Keratinocyte (primary cell): ENCODE measurements at regions not wholly inside any gene's neighbourhood (a gene's known extent, or its start where the extent isn't known, plus 50 kb on each side); places are given as distances from the start of the nearest gene placed in this dataset.

Experiments used
- DNase-seq: peaks from one replicate; pipeline ENCODE4 v3.0.0-alpha.2; 2011; ENCODE audit warnings: low read depth, missing footprints, low spot score
- FAIRE-seq: peaks from 2 replicates; lab custom pipeline; 2011; peaks lifted over from hg19 to GRCh38; lab: Jason Lieb, UNC
- H2AFZ ChIP-seq: 2 replicates; pipeline ENCODE4 v1.6.0; 2012; ENCODE audit warnings: low read length, control low read depth, inconsistent platforms; ENCODE audit not compliant: control insufficient read depth
- H3K27ac ChIP-seq: 2 replicates; pipeline ENCODE4 v1.5.1; 2011; ENCODE audit warnings: low read length; ENCODE audit not compliant: control insufficient read depth, insufficient read depth
- H3K27me3 ChIP-seq: 3 replicates; pipeline ENCODE4 v1.6.0; 2011; ENCODE audit warnings: low read length; ENCODE audit not compliant: control insufficient read depth, insufficient read depth; ENCODE audit errors: extremely low read depth
- H3K36me3 ChIP-seq, 2 experiments: 2 replicates in 1 of 2; 3 replicates in 1 of 2; pipeline ENCODE4 v1.5.1; 2011; ENCODE audit warnings: low read length in 2 of 2, mild to moderate bottlenecking in 1 of 2; ENCODE audit not compliant: control insufficient read depth in 2 of 2, insufficient read depth in 2 of 2; ENCODE audit errors: extremely low read depth in 1 of 2
- H3K4me1 ChIP-seq: 3 replicates; pipeline ENCODE4 v1.5.1; 2011; ENCODE audit warnings: low read length; ENCODE audit not compliant: control insufficient read depth, insufficient read depth; ENCODE audit errors: extremely low read depth
- H3K4me2 ChIP-seq: 3 replicates; pipeline ENCODE4 v1.6.0; 2011; ENCODE audit warnings: low read depth, low read length; ENCODE audit not compliant: control insufficient read depth, insufficient read depth; ENCODE audit errors: extremely low read depth
- H3K4me3 ChIP-seq, 3 experiments: fragments of 200-600 bp in 1 of 3; sonication (generic) in 1 of 3; 2 replicates in 2 of 3; 3 replicates in 1 of 3; pipeline ENCODE4 v1.5.1; 2011 to 2016; ENCODE audit warnings: low read length in 3 of 3, mild to moderate bottlenecking in 3 of 3, control low read depth in 2 of 3, inconsistent platforms in 1 of 3, low read depth in 1 of 3, mixed read lengths in 1 of 3, mixed run types in 1 of 3, moderate library complexity in 1 of 3; ENCODE audit not compliant: control insufficient read depth in 2 of 3, insufficient read depth in 2 of 3; ENCODE audit errors: extremely low read depth in 1 of 3
- H3K79me2 ChIP-seq: 2 replicates; pipeline ENCODE4 v1.6.0; 2012; ENCODE audit warnings: low read length; ENCODE audit not compliant: control insufficient read depth, insufficient read depth
- H3K9ac ChIP-seq: 3 replicates; pipeline ENCODE4 v1.6.0; 2011; ENCODE audit warnings: low read length; ENCODE audit not compliant: control insufficient read depth, insufficient read depth; ENCODE audit errors: extremely low read depth
- H3K9me1 ChIP-seq: 3 replicates; pipeline ENCODE4 v1.6.0; 2011; ENCODE audit warnings: low read length; ENCODE audit not compliant: control insufficient read depth, insufficient read depth; ENCODE audit errors: extremely low read depth
- H3K9me3 ChIP-seq: 2 replicates; pipeline ENCODE4 v1.5.1; 2012; ENCODE audit warnings: low read depth, low read length; ENCODE audit not compliant: control insufficient read depth
- H4K20me1 ChIP-seq: 3 replicates; pipeline ENCODE4 v1.6.0; 2011; ENCODE audit warnings: low read length; ENCODE audit not compliant: control insufficient read depth, insufficient read depth; ENCODE audit errors: extremely low read depth
- EZH2 ChIP-seq: IDR thresholded peaks from one replicate; pipeline ENCODE4 v1.6.1; 2012; ENCODE audit warnings: inconsistent platforms, mild to moderate bottlenecking, low read length, moderate library complexity
- dilution Hi-C: fragments of 300-500 bp; cut with MboI; formaldehyde crosslinking; loops from one replicate; pipeline ENCODE4 v1.7.0; 2020; ENCODE audit warnings: low sequenced_read_pairs; ENCODE audit not compliant: extremely low pct_ligation_motif_present
- TF ChIP-seq, protein P1 (sequence below), 3 experiments: IDR thresholded peaks in 1 of 3; conservative IDR thresholded peaks in 1 of 3; optimal IDR thresholded peaks in 1 of 3; 2 replicates in 2 of 3; 3 replicates in 1 of 3; pipeline versions ENCODE3 to v1.5.1; 2011; ENCODE audit warnings: low read length in 3 of 3, mild to moderate bottlenecking in 3 of 3, moderate library complexity in 2 of 3, control low read depth in 1 of 3, inconsistent platforms in 1 of 3; ENCODE audit not compliant: insufficient read depth in 2 of 3; ENCODE audit errors: extremely low read depth in 1 of 3

GRCh38 chr3:27596921-27597320 lies 112.7 kb upstream of the SLC4A7 start:
- TF ChIP-seq, protein P1, sequence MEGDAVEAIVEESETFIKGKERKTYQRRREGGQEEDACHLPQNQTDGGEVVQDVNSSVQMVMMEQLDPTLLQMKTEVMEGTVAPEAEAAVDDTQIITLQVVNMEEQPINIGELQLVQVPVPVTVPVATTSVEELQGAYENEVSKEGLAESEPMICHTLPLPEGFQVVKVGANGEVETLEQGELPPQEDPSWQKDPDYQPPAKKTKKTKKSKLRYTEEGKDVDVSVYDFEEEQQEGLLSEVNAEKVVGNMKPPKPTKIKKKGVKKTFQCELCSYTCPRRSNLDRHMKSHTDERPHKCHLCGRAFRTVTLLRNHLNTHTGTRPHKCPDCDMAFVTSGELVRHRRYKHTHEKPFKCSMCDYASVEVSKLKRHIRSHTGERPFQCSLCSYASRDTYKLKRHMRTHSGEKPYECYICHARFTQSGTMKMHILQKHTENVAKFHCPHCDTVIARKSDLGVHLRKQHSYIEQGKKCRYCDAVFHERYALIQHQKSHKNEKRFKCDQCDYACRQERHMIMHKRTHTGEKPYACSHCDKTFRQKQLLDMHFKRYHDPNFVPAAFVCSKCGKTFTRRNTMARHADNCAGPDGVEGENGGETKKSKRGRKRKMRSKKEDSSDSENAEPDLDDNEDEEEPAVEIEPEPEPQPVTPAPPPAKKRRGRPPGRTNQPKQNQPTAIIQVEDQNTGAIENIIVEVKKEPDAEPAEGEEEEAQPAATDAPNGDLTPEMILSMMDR (optimal IDR thresholded peaks at IDR 0.05 in 1 of 3, IDR thresholded peaks at IDR 0.05 in 1 of 3, conservative IDR thresholded peaks at IDR 0.05 in 1 of 3; ENCODE audit: extremely low read depth in 1 of 3, insufficient read depth in 2 of 3, low read length in 3 of 3), result no peak
- no peak for TF ChIP-seq EZH2
- no peaks in the 10 kb centered on the region for H3K36me3 ChIP-seq
- no peaks in the 10 kb centered on the region for H4K20me1 ChIP-seq
- H3K9me3 ChIP-seq, result peaks cover 2% of the 10 kb centered on the region
- dilution Hi-C loops, result no loop called here
- peaks cover 7% of the 10 kb centered on the region for H3K4me1 ChIP-seq
- FAIRE-seq (no peak), DNase-seq (no peak)
- no peaks in the 10 kb centered on the region for H3K27me3 ChIP-seq
- no peak overlapping the region for H3K27ac ChIP-seq
- H3K4me2 ChIP-seq, result no peak overlapping the region
- no peaks in the 10 kb centered on the region for H3K9me1 ChIP-seq
- no peak overlapping the region for H3K9ac ChIP-seq
- no peak overlapping the region for H3K4me3 ChIP-seq
- H3K79me2 ChIP-seq, result no peaks in the 10 kb centered on the region
- H2AFZ ChIP-seq, result no peak overlapping the region

DNA sequence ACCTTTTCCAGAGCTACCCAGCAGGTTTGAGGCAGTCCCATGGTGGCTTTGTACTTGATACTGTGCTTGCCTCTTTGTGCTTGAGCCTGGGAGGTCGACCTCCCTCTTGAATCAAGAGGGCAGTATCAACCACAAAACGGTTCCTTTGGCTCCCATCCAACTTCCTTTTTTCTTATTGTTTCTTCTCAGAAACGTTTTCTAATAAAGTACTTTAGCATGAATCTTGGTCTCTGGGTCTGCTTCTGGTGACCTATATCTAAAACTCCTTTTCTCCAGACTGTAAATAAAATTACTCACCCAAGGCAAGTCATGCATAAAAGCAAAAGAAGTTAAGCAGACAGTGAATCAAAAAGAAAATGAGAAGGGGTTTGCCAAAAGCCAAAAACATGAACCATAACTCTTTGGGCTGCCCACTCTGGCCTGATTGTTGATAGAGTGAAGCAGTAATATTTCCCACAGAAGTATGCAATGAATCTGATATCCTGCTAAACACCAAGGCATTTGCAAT lies 112.2 kb upstream of the SLC4A7 start:
- Histone ChIP-seq H3K79me2 (no peaks in the 10 kb centered on the region), H3K9ac (no peak overlapping the region), H3K27me3 (no peaks in the 10 kb centered on the region), H3K36me3 (no peaks in the 10 kb centered on the region), H3K4me1 (peaks cover 12% of the 10 kb centered on the region), H2AFZ (no peak overlapping the region), H3K9me1 (no peaks in the 10 kb centered on the region), H3K4me3 (no peak overlapping the region), H4K20me1 (no peaks in the 10 kb centered on the region), H3K4me2 (no peak overlapping the region), H3K27ac (no peak overlapping the region), H3K9me3 (peaks cover 1% of the 10 kb centered on the region)
- FAIRE-seq, result no peak
- TF ChIP-seq, protein P1 (optimal IDR thresholded peaks at IDR 0.05 in 1 of 3, IDR thresholded peaks at IDR 0.05 in 1 of 3, conservative IDR thresholded peaks at IDR 0.05 in 1 of 3; ENCODE audit: extremely low read depth in 1 of 3, insufficient read depth in 2 of 3, low read length in 3 of 3), result no peak
- TF ChIP-seq EZH2, result no peak
- dilution Hi-C loops, result no loop called here
- DNase-seq, result no peak
